Mesendoderm (in vitro differentiated cells): ENCODE measurements at regions not wholly inside any gene's neighbourhood (a gene's known extent, or its start where the extent isn't known, plus 50 kb on each side); places are given as distances from the start of the nearest gene placed in this dataset.
"Not testable (repeated sequence)": the region's sequence is repeated elsewhere in the genome, so short reads cannot be mapped to it uniquely, and the experiment has no call there.

Experiments
- DNase-seq: peaks from one replicate; pipeline ENCODE4 v3.0.0; 2013
- H2AK5ac ChIP-seq: 2 replicates; pipeline ENCODE4 v1.6.1; 2013; ENCODE audit warnings: low read length, inconsistent platforms
- H2BK120ac ChIP-seq: 2 replicates; pipeline ENCODE4 v1.6.1; 2013; ENCODE audit warnings: low read depth, mild to moderate bottlenecking, low read length, moderate library complexity, mixed read lengths
- H2BK15ac ChIP-seq: replicated peaks from 2 replicates; pipeline ENCODE4 v1.6.1; 2013; ENCODE audit warnings: low read depth, mild to moderate bottlenecking, moderate library complexity
- H2BK5ac ChIP-seq: 2 replicates; pipeline ENCODE4 v1.6.1; 2013; ENCODE audit warnings: low read length, inconsistent platforms
- H3K18ac ChIP-seq: 2 replicates; pipeline ENCODE4 v1.6.1; 2013; ENCODE audit warnings: mild to moderate bottlenecking, low read length, mixed read lengths
- H3K23ac ChIP-seq: one replicate; pipeline ENCODE4 v1.6.1; 2013; ENCODE audit warnings: low read length
- H3K27ac ChIP-seq: 2 replicates; pipeline ENCODE4 v1.5.1; 2013; ENCODE audit warnings: low read depth, mild to moderate bottlenecking, inconsistent platforms, low read length, moderate library complexity
- H3K27me3 ChIP-seq: 2 replicates; pipeline ENCODE4 v1.6.1; 2013; ENCODE audit warnings: low read length, control low read depth, mild to moderate bottlenecking, inconsistent platforms; ENCODE audit not compliant: insufficient read depth, poor library complexity
- H3K36me3 ChIP-seq: 2 replicates; pipeline ENCODE4 v1.6.1; 2013; ENCODE audit warnings: low read length, inconsistent platforms; ENCODE audit not compliant: control insufficient read depth, insufficient read depth
- H3K4ac ChIP-seq: one replicate; pipeline ENCODE4 v1.6.1; 2013; ENCODE audit warnings: low read depth, mild to moderate bottlenecking, low read length, moderate library complexity
- H3K4me1 ChIP-seq: 2 replicates; pipeline ENCODE4 v1.6.1; 2013; ENCODE audit warnings: low read depth, low read length, inconsistent platforms; ENCODE audit not compliant: control insufficient read depth
- H3K4me2 ChIP-seq: 2 replicates; pipeline ENCODE4 v1.6.1; 2013; ENCODE audit warnings: low read length
- H3K4me3 ChIP-seq: 2 replicates; pipeline ENCODE4 v1.5.1; 2013; ENCODE audit warnings: mild to moderate bottlenecking, low read length
- H3K56ac ChIP-seq: one replicate; pipeline ENCODE4 v1.6.1; 2013; ENCODE audit warnings: low read length
- H3K79me1 ChIP-seq: 2 replicates; pipeline ENCODE4 v1.6.1; 2013; ENCODE audit warnings: low read length, inconsistent platforms
- H3K79me2 ChIP-seq: 2 replicates; pipeline ENCODE4 v1.6.1; 2013; ENCODE audit warnings: mild to moderate bottlenecking, low read length; ENCODE audit not compliant: control insufficient read depth, insufficient read depth
- H3K9ac ChIP-seq: 2 replicates; pipeline ENCODE4 v1.6.1; 2013; ENCODE audit warnings: low read length, inconsistent platforms
- H4K5ac ChIP-seq: one replicate; pipeline ENCODE4 v1.6.1; 2013; ENCODE audit warnings: low read length
- H4K8ac ChIP-seq: one replicate; pipeline ENCODE4 v1.6.1; 2013; ENCODE audit warnings: low read depth, mild to moderate bottlenecking, control low read depth, low read length, moderate library complexity
- WGBS: extraction: QIAGEN DNeasy Blood & Tissue Kit; methylation state at CpG from one replicate; pipeline ENCODE4 v1.1.7; 2013; ENCODE audit warnings: low lambda C conversion rate, missing lambda C conversion rate; ENCODE audit not compliant: insufficient coverage; ENCODE audit errors: extremely low coverage; 5-methylcytosine and 5-hydroxymethylcytosine counted together

DNA sequence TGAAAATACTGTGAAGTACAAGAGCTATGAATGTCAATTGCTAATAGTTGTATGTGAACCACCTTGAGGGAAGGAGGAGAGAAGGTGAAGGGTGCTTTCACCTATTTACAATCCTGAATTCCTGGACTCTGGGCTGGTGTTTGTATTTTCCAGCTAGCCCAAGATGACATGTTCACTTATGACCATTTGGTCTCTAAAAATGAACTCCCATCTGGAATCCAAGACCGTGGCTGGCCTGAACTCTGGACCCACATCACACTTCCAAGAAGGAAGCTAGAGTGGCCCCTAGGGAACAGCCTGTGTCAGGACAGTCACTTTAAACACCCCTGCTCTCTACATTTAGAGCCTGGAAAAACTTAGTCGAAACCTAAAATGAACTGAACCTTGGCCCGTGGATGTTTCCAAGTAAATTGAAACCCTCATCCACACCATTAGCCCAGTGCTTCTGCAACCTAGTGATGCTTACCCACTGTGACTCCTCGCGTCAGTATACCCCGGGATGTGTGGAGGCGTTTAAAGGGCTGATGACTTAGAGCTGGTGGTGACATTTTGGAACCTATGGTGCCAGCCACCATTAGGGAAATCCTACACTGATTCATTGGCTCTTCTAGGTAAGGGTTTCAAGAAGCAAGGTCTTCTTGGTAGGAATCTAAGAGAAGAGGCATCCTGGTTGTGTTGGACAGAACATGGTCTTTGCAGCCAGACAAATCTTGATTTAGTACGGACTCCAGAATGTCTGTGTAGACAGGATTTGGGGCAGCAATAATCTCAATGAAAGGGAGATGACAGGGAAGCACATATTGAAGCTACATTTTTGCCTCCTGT, 171.5 kb upstream of the IRF2BP2 start:
- no peak for DNase-seq
- H3K9ac ChIP-seq = no peak overlapping the region
- H3K4ac ChIP-seq = no peak overlapping the region

DNA sequence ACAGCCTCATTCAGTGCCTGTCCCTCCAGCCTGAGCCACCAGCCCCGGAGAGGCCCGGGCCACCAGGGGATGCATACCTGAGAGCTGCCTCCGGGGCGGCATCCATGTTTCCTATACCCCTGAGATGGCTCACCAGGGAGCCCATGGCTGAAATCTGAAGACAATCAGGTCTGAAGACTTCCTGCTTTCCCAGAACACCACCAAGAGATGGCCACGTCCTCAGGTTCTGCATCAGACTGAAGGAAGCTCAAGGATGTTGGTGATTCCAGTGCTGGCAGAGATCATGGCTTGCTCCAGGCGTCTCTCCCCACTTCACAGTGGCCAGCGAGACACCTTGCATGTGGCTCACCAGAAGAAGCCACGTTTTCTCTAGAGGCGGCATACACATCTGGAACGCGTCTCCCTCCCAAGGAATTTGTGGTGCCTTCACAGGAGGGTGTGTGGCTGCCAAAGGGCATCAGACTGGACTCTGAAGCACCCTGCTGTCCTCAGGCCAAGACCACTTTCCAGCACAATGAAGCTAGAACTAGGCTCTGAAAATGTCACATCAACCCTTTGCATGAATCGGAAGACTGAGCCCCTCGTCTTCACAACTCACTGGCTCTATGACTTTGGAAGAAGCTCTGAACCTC, 170.7 kb upstream of the IRF2BP2 start:
- H2AK5ac ChIP-seq = peak overlapping the region; percentile 45
- peak; percentile 60 for DNase-seq
- H2BK120ac ChIP-seq = no peak overlapping the region
- no peak overlapping the region for H4K5ac ChIP-seq
- no peaks in the 10 kb centered on the region for H3K27me3 ChIP-seq
- H2BK5ac ChIP-seq = peak overlapping the region; percentile 3
- no CpG with 5 or more reads among the region's 13 CpGs for WGBS
- H3K79me2 ChIP-seq = no peaks in the 10 kb centered on the region
- no peaks in the 10 kb centered on the region for H3K4me1 ChIP-seq
- no peak overlapping the region for H3K9ac ChIP-seq
- H2BK15ac ChIP-seq = no peak overlapping the region
- H3K56ac ChIP-seq = no peak overlapping the region
- no peak overlapping the region for H3K4ac ChIP-seq
- H4K8ac ChIP-seq = no peak overlapping the region
- H3K23ac ChIP-seq = peak overlapping the region; percentile 32
- H3K4me2 ChIP-seq = no peak overlapping the region
- no peaks in the 10 kb centered on the region for H3K36me3 ChIP-seq
- H3K79me1 ChIP-seq = no peaks in the 10 kb centered on the region
- no peak overlapping the region for H3K18ac ChIP-seq
- no peak overlapping the region for H3K27ac ChIP-seq
- no peak overlapping the region for H3K4me3 ChIP-seq

More for the DNA sequence above, 171.5 kb upstream of the IRF2BP2 start:
- no peak overlapping the region for H2AK5ac ChIP-seq
- H4K8ac ChIP-seq = no peak overlapping the region
- no CpG with 5 or more reads among the region's 8 CpGs for WGBS
- no peaks in the 10 kb centered on the region for H3K27me3 ChIP-seq
- no peak overlapping the region for H2BK15ac ChIP-seq
- H3K36me3 ChIP-seq = no peaks in the 10 kb centered on the region
- H3K56ac ChIP-seq = no peak overlapping the region
- no peaks in the 10 kb centered on the region for H3K79me2 ChIP-seq
- no peaks in the 10 kb centered on the region for H3K4me1 ChIP-seq
- no peaks in the 10 kb centered on the region for H3K79me1 ChIP-seq
- no peak overlapping the region for H2BK5ac ChIP-seq
- H4K5ac ChIP-seq = no peak overlapping the region
- no peak overlapping the region for H3K23ac ChIP-seq
- no peak overlapping the region for H3K4me2 ChIP-seq
- no peak overlapping the region for H3K4me3 ChIP-seq
- H2BK120ac ChIP-seq = no peak overlapping the region
- H3K27ac ChIP-seq = no peak overlapping the region
- no peak overlapping the region for H3K18ac ChIP-seq

DNA sequence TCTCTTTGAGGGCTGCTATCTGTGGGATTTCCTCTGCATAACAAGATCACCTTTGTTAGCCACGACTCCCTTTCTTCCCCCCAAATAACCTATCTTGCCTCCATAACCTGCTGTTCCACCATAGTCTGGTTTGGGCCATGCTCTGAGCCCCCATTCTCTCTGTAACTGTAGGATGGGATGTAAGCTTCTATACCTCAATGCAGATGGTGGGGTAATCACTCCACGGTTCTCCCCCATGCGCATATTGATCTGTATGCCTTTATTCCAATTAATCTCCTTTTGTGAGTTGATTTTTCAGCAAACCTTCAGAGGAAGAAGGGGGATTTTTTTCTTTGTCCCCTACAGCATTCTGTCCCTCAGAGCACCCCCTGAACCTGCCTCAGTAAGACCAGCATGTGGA, 170.1 kb upstream of the IRF2BP2 start:
- H3K9ac ChIP-seq = no peak overlapping the region
- H3K56ac ChIP-seq = no peak overlapping the region
- no peak overlapping the region for H3K23ac ChIP-seq
- no peak overlapping the region for H3K4me3 ChIP-seq
- no peak overlapping the region for H3K27ac ChIP-seq
- H2BK5ac ChIP-seq = no peak overlapping the region
- H3K27me3 ChIP-seq = no peaks in the 10 kb centered on the region
- no peaks in the 10 kb centered on the region for H3K79me1 ChIP-seq
- no peak overlapping the region for H4K8ac ChIP-seq
- H3K4ac ChIP-seq = no peak overlapping the region
- H2AK5ac ChIP-seq = no peak overlapping the region
- H3K18ac ChIP-seq = no peak overlapping the region
- no peak overlapping the region for H3K4me2 ChIP-seq
- DNase-seq = no peak
- no peaks in the 10 kb centered on the region for H3K79me2 ChIP-seq
- no CpG with 5 or more reads among the region's 3 CpGs for WGBS
- H4K5ac ChIP-seq = no peak overlapping the region
- no peaks in the 10 kb centered on the region for H3K36me3 ChIP-seq
- H2BK15ac ChIP-seq = no peak overlapping the region
- H2BK120ac ChIP-seq = no peak overlapping the region
- H3K4me1 ChIP-seq = no peaks in the 10 kb centered on the region

DNA sequence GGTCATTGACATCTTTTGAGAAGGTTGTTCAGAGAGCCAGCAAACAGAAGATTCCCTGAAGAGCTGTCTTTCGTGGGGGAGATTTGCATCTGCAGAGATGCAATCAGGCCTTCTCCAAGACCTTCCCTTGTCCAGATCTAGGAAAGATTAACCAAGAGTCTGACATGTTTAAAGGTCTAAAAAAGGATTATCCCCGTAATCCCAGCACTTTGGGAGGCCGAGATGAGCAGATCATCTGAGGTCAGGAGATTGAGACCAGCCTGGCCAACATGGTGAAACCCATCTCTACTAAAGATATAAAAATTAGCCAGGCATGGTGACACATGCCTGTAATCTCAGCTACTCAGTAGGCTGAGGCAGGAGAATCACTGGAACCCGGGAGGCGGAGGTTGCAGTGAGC, 169.6 kb upstream of the IRF2BP2 start:
- not testable (repeated sequence) for H3K9ac ChIP-seq, H4K5ac ChIP-seq, H4K8ac ChIP-seq, H3K79me2 ChIP-seq, H3K4ac ChIP-seq, H3K27ac ChIP-seq, H3K4me2 ChIP-seq, H3K23ac ChIP-seq, H2BK5ac ChIP-seq, DNase-seq, H3K27me3 ChIP-seq, H3K36me3 ChIP-seq, H3K4me3 ChIP-seq, H2BK120ac ChIP-seq, H2AK5ac ChIP-seq, H3K79me1 ChIP-seq, H3K4me1 ChIP-seq, H2BK15ac ChIP-seq, H3K56ac ChIP-seq, H3K18ac ChIP-seq
- no CpG with 5 or more reads among the region's 5 CpGs for WGBS

DNA sequence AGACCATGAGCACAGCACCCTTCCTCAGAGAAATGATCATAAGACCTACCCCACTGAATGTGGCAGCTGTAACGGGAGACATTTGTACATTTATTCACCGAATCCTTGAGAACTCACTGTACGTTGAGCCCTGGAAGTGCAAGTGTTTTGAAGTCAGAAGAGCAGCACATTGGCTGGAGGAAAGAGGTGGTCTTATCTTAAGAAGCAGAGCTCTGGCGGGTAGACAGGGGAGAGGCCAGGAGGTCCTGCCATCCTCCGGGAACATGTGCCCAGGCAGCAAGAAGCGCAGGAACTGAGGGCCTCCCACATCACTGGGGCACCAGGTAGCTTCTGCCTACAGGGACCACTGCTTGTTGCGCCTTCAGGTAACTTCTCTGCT, 169.2 kb upstream of the IRF2BP2 start:
- no peak overlapping the region for H4K8ac ChIP-seq
- no peak overlapping the region for H2BK15ac ChIP-seq
- H2AK5ac ChIP-seq = no peak overlapping the region
- no peak overlapping the region for H2BK5ac ChIP-seq
- no peak overlapping the region for H3K4ac ChIP-seq
- H3K4me2 ChIP-seq = no peak overlapping the region
- no CpG with 5 or more reads among the region's 7 CpGs for WGBS
- H3K4me1 ChIP-seq = no peaks in the 10 kb centered on the region
- DNase-seq = no peak
- H3K4me3 ChIP-seq = no peak overlapping the region
- H4K5ac ChIP-seq = no peak overlapping the region
- no peak overlapping the region for H2BK120ac ChIP-seq
- no peaks in the 10 kb centered on the region for H3K27me3 ChIP-seq
- no peaks in the 10 kb centered on the region for H3K79me1 ChIP-seq
- H3K27ac ChIP-seq = no peak overlapping the region
- no peak overlapping the region for H3K56ac ChIP-seq
- no peak overlapping the region for H3K23ac ChIP-seq
- no peaks in the 10 kb centered on the region for H3K79me2 ChIP-seq
- no peaks in the 10 kb centered on the region for H3K36me3 ChIP-seq
- no peak overlapping the region for H3K18ac ChIP-seq
- no peak overlapping the region for H3K9ac ChIP-seq
